Activated T-cell treated with anti-CD3 and anti-CD28 coated beads for 4 hours (primary cell): ENCODE measurements at regions not wholly inside any gene's neighbourhood (a gene's known extent, or its start where the extent isn't known, plus 50 kb on each side); places are given as distances from the start of the nearest gene placed in this dataset.
"Not testable (repeated sequence)": the region's sequence is repeated elsewhere in the genome, so short reads cannot be mapped to it uniquely, and the experiment has no call there.

Experiments
- DNase-seq: peaks from one replicate; pipeline ENCODE4 v3.0.0-alpha.2; 2020

GRCh38 chr6:150684161-150684560, 84.5 kb downstream of the PLEKHG1 start:
- DNase-seq = no peak

- DNase-seq = no peak
Observed at GRCh38 chr6:150684714-150685459, 85.2 kb downstream of the PLEKHG1 start.

- DNase-seq = peak; percentile 27
Observed at GRCh38 chr6:150685860-150686259, 86.2 kb downstream of the PLEKHG1 start.

- DNase-seq = no peak
Observed at GRCh38 chr6:150686566-150686965, 86.9 kb downstream of the PLEKHG1 start.

- no peak for DNase-seq
Observed at GRCh38 chr6:150687508-150687907, 87.8 kb downstream of the PLEKHG1 start.

- no peak for DNase-seq
Observed at GRCh38 chr6:150689900-150690590, 90.4 kb downstream of the PLEKHG1 start.

GRCh38 chr6:150690681-150691080, 91.0 kb downstream of the PLEKHG1 start:
- no peak for DNase-seq

GRCh38 chr6:150691463-150691862, 91.8 kb downstream of the PLEKHG1 start:
- DNase-seq = no peak

- no peak for DNase-seq
Observed at GRCh38 chr6:150692604-150693003, 92.9 kb downstream of the PLEKHG1 start.

- no peak for DNase-seq
Observed at GRCh38 chr6:150694889-150695288, 95.2 kb downstream of the PLEKHG1 start.

GRCh38 chr6:150695652-150696051, 96.0 kb downstream of the PLEKHG1 start:
- DNase-seq = no peak

- DNase-seq = no peak
Observed at GRCh38 chr6:150696190-150696589, 96.5 kb downstream of the PLEKHG1 start.

- not testable (repeated sequence) for DNase-seq
Observed at GRCh38 chr6:150696918-150697317, 97.2 kb downstream of the PLEKHG1 start.

GRCh38 chr6:150697515-150697914, 97.8 kb downstream of the PLEKHG1 start:
- DNase-seq = no peak

GRCh38 chr6:150698391-150698790, 98.7 kb downstream of the PLEKHG1 start:
- DNase-seq = no peak

- no peak for DNase-seq
Observed at GRCh38 chr6:150702675-150703074, 103.0 kb downstream of the PLEKHG1 start.

- no peak for DNase-seq
Observed at GRCh38 chr6:150704447-150705192, 104.9 kb downstream of the PLEKHG1 start.

- DNase-seq = no peak
Observed at GRCh38 chr6:150705392-150705791, 105.7 kb downstream of the PLEKHG1 start.

- no peak for DNase-seq
Observed at GRCh38 chr6:150710236-150710635, 110.6 kb downstream of the PLEKHG1 start.

GRCh38 chr6:150711061-150711460, 111.4 kb downstream of the PLEKHG1 start:
- no peak for DNase-seq

GRCh38 chr6:150711584-150712504, 112.2 kb downstream of the PLEKHG1 start:
- no peak for DNase-seq

GRCh38 chr6:150712505-150713252, 113.0 kb downstream of the PLEKHG1 start:
- DNase-seq = no peak
